HEK293T (cell line): ENCODE measurements at regions not wholly inside any gene's neighbourhood (a gene's known extent, or its start where the extent isn't known, plus 50 kb on each side); places are given as distances from the start of the nearest gene placed in this dataset.

ENCODE experiments used
- CTCF ChIA-PET: fragments of 350-600 bp; formaldehyde crosslinking; extraction: SDS; loops from one replicate; lab custom pipeline; 2021; ENCODE audit warnings: antibody characterized with exemption, inconsistent platforms; lab: Yijun Ruan, JAX
- POLR2A ChIA-PET: fragments of 350-600 bp; formaldehyde crosslinking; extraction: SDS; loops from one replicate; lab custom pipeline; 2020; ENCODE audit warnings: antibody characterized with exemption, inconsistent platforms; lab: Yijun Ruan, JAX
- DNase-seq: peaks from one replicate; pipeline ENCODE4 v3.0.0; 2012; ENCODE audit warnings: mixed read lengths; ENCODE audit errors: extremely low spot score
- ARNT ChIP-seq: fragments of 450-650 bp; IDR thresholded peaks from 2 replicates; pipeline ENCODE4 v1.6.1; 2017; ENCODE audit warnings: mild to moderate bottlenecking
- BHLHE40 ChIP-seq: fragments of 450-650 bp; IDR thresholded peaks from 2 replicates; pipeline ENCODE4 v1.6.1; 2016; ENCODE audit warnings: mild to moderate bottlenecking, moderate library complexity, borderline replicate concordance
- CTBP1 ChIP-seq: fragments of 450-650 bp; IDR thresholded peaks from 2 replicates; pipeline ENCODE4 v1.6.1; 2016; ENCODE audit warnings: borderline replicate concordance
- ELF4 ChIP-seq: fragments of 450-650 bp; IDR thresholded peaks from 2 replicates; pipeline ENCODE4 v1.6.1; 2017; ENCODE audit warnings: antibody characterized with exemption
- FOXA1 ChIP-seq: fragments of 450-650 bp; IDR thresholded peaks from 2 replicates; pipeline ENCODE4 v1.6.1; 2016; ENCODE audit warnings: mild to moderate bottlenecking
- FOXK2 ChIP-seq: fragments of 450-650 bp; IDR thresholded peaks from 2 replicates; pipeline ENCODE4 v1.6.1; 2016; ENCODE audit warnings: mild to moderate bottlenecking
- FOXM1 ChIP-seq: fragments of 450-650 bp; IDR thresholded peaks from 2 replicates; pipeline ENCODE4 v1.6.1; 2017; ENCODE audit warnings: mild to moderate bottlenecking, borderline replicate concordance
- HDGF ChIP-seq: fragments of 450-650 bp; IDR thresholded peaks from 2 replicates; pipeline ENCODE4 v1.6.1; 2017; ENCODE audit warnings: antibody characterized with exemption, borderline replicate concordance
- L3MBTL2 ChIP-seq: fragments of 450-650 bp; conservative IDR thresholded peaks from 2 replicates; pipeline ENCODE4 v1.6.1; 2016; ENCODE audit warnings: mild to moderate bottlenecking
- LEF1 ChIP-seq: fragments of 450-650 bp; IDR thresholded peaks from 2 replicates; pipeline ENCODE4 v1.6.1; 2017; ENCODE audit warnings: mild to moderate bottlenecking, borderline replicate concordance
- NFRKB ChIP-seq: fragments of 450-650 bp; IDR thresholded peaks from 2 replicates; pipeline ENCODE4 v1.6.1; 2016; ENCODE audit warnings: mild to moderate bottlenecking, moderate library complexity
- PKNOX1 ChIP-seq: fragments of 450-650 bp; IDR thresholded peaks from 2 replicates; pipeline ENCODE4 v1.6.1; 2016
- SP1 ChIP-seq: fragments of 450-650 bp; IDR thresholded peaks from 2 replicates; pipeline ENCODE4 v1.6.1; 2017
- SUZ12 ChIP-seq: fragments of 450-650 bp; IDR thresholded peaks from 2 replicates; pipeline ENCODE4 v1.6.1; 2016; ENCODE audit warnings: mild to moderate bottlenecking
- TARDBP ChIP-seq: fragments of 450-650 bp; IDR thresholded peaks from 2 replicates; pipeline ENCODE4 v1.6.1; 2016
- ZNF384 ChIP-seq: fragments of 450-650 bp; IDR thresholded peaks from 2 replicates; pipeline ENCODE4 v1.6.1; 2016

DNA sequence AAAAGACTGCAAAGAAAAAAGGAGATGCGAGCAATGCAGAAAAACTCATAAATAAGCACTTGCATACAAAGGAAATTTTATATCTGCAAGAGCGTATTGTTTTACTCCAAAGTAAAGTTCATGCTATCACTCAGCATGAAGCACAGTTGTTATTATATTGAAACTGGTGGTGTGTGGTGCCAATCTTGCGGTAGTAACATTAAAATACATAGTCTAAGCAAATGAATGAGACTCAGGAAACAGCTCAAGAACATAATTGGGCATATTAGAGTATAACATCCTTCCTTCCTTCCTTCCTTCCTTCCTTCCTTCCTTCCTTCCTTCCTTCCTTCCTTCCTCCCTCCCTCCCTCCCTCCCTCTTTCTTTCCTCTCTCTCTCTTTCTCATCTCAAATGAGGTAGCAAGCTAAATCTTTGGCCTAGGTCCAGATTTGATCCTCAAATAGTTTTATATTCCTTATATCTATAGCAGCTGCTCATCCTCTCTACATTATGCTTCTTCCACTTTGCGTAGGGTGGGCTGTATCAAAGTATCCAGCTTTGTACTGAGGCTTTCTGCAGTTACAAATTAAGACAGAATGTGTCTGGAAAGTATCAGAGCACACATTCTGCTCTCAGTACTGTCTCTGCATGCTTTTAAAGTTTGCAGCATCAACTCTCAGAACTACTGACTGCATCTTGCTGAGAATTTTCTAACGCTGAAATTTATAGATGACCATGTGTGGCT lies 718.3 kb downstream of the RERGL start:
- DNase-seq, result no peak
- ChIA-PET POLR2A (no interaction called here), CTCF (no interaction called here)
- TF ChIP-seq SP1 (no peak), FOXK2 (no peak), ARNT (no peak), CTBP1 (no peak), SUZ12 (no peak), L3MBTL2 (no peak), PKNOX1 (no peak), HDGF (no peak), ZNF384 (no peak), FOXA1 (no peak), BHLHE40 (no peak), ELF4 (no peak), LEF1 (no peak), TARDBP (no peak), FOXM1 (no peak), NFRKB (no peak)

- no peak for DNase-seq
- no peak for TF ChIP-seq SP1
- TF ChIP-seq ZNF384, result no peak
- ChIA-PET CTCF (no interaction called here), POLR2A (no interaction called here)
These were observed 719.4 kb downstream of the RERGL start for GRCh38 chr12:17370621-17371020.

- CTCF ChIA-PET, result no interaction called here
These were observed 720.4 kb downstream of the RERGL start for GRCh38 chr12:17369556-17369955.

GRCh38 chr12:17361224-17361623 lies 728.8 kb downstream of the RERGL start:
- ChIA-PET POLR2A (no interaction called here), CTCF (no interaction called here)
- DNase-seq, result no peak
- TF ChIP-seq SP1 (no peak), ZNF384 (no peak)

More at GRCh38 chr12:17369556-17369955, 720.4 kb downstream of the RERGL start:
- POLR2A ChIA-PET, result no interaction called here
- TF ChIP-seq L3MBTL2 (no peak), BHLHE40 (no peak), CTBP1 (no peak), HDGF (no peak), ARNT (no peak), FOXM1 (no peak), TARDBP (no peak), FOXA1 (no peak), FOXK2 (no peak)
- DNase-seq, result no peak

DNA sequence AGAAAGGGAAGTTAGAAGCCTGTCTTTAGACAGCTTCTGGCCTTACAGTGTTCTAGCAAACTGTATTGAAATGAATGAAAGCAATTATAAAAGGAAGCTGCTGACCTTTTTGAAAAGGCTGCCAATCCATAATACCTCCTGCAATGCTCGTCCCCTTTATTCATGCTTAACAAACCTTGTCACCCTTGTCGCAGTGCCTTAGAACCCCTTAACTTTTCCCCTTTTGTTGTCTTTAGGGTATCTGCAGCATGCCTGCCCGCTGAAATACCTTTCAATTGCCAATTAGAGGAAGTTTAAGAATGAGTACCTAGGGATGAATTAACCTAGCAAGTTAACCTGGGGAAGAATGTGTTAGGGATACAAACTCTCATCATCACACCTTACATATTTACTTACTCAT lies 731.2 kb downstream of the RERGL start:
- DNase-seq, result no peak
- ChIA-PET POLR2A (no interaction called here), CTCF (no interaction called here)

GRCh38 chr12:17357396-17357795 lies 732.6 kb downstream of the RERGL start:
- ChIA-PET CTCF (no interaction called here), POLR2A (no interaction called here)
- TF ChIP-seq FOXA1 (no peak), FOXK2 (no peak), SP1 (no peak)
- no peak for DNase-seq

More for the DNA sequence above, 731.2 kb downstream of the RERGL start:
- TF ChIP-seq LEF1, result no peak

DNA sequence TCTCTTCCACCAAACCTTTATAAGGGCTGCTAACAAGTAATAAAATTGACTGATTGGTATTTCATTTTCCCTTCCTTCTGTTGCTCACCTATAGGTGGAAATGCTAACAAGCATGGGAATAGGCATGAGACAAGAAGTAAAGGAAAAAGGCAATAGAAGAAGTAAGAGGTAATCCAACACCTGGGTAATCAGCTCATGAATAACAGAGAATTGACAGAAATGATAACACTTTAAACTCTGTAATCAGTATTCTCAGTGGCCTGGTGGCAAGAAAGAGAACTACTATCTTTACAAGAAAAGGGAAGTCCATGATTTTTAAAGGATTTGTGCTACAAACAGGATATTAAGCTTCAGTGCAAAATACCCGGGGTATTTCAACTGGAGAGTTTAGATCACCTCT lies 737.8 kb downstream of the RERGL start:
- CTCF ChIA-PET, result interaction anchor here (0.7 kb wide), 1 partner anchor 80 kb away, joined by 3 read pairs; no protein-coding TSS in a partner anchor
- POLR2A ChIA-PET, result no interaction called here
- no peak for DNase-seq
- TF ChIP-seq FOXK2 (no peak), BHLHE40 (no peak), ZNF384 (no peak), TARDBP (no peak), ARNT (no peak), LEF1 (no peak), HDGF (no peak), L3MBTL2 (no peak), SUZ12 (no peak), NFRKB (no peak), FOXA1 (no peak)

- TF ChIP-seq CTBP1 (no peak), FOXK2 (no peak), ARNT (no peak), TARDBP (no peak)
- POLR2A ChIA-PET, result no interaction called here
- no peak for DNase-seq
- CTCF ChIA-PET, result no interaction called here
These were observed 741.7 kb downstream of the RERGL start for GRCh38 chr12:17348311-17348710.
